SJSA1 (cell line): ENCODE measurements at regions not wholly inside any gene's neighbourhood (a gene's known extent, or its start where the extent isn't known, plus 50 kb on each side); places are given as distances from the start of the nearest gene placed in this dataset.
"Not testable (repeated sequence)": the region's sequence is repeated elsewhere in the genome, so short reads cannot be mapped to it uniquely, and the experiment has no call there.

ENCODE experiments used
- DNase-seq, 2 experiments: peaks; one replicate each; pipeline ENCODE4 v3.0.0-alpha.2; 2015 to 2020; ENCODE audit warnings: low spot score in 2 of 2, low read depth in 1 of 2
- H3K27ac ChIP-seq: fragments of 250-450 bp; sonication (Bioruptor Pico); 2 replicates; pipeline ENCODE4 v1.5.1; 2020; ENCODE audit warnings: mild to moderate bottlenecking, moderate library complexity
- H3K27me3 ChIP-seq: fragments of 250-450 bp; sonication (Bioruptor Pico); replicated peaks from 2 replicates; pipeline ENCODE4 v1.5.1; 2020; ENCODE audit warnings: mild to moderate bottlenecking, moderate library complexity
- H3K36me3 ChIP-seq: fragments of 250-450 bp; sonication (Bioruptor Pico); 2 replicates; pipeline ENCODE4 v1.5.1; 2020; ENCODE audit warnings: mild to moderate bottlenecking
- H3K4me1 ChIP-seq: fragments of 250-450 bp; sonication (Bioruptor Pico); replicated peaks from 2 replicates; pipeline ENCODE4 v1.6.1; 2021; ENCODE audit warnings: mild to moderate bottlenecking
- H3K4me3 ChIP-seq: fragments of 250-450 bp; sonication (Bioruptor Pico); 2 replicates; pipeline ENCODE4 v1.5.1; 2020; ENCODE audit warnings: mild to moderate bottlenecking
- H3K9me3 ChIP-seq: fragments of 250-450 bp; sonication (Bioruptor Pico); replicated peaks from 2 replicates; pipeline ENCODE4 v1.5.1; 2020; ENCODE audit warnings: mild to moderate bottlenecking

- H3K36me3 ChIP-seq: no peaks in the 10 kb centered on the region
- no peak overlapping the region for H3K4me3 ChIP-seq
- no peak for DNase-seq
- H3K4me1 ChIP-seq: peaks cover 19% of the 10 kb centered on the region
- 0 out of 2 replicates have a peak, but pooled peaks cover 3% of the 10 kb centered on the region for H3K9me3 ChIP-seq
- no peak overlapping the region for H3K27ac ChIP-seq
- H3K27me3 ChIP-seq: 0 out of 2 replicates have a peak, but pooled peaks cover 5% of the 10 kb centered on the region
Measured at GRCh38 chr20:25856256-25856884, 159.7 kb upstream of the ZNF337 start.

- H3K27me3 ChIP-seq, H3K36me3 ChIP-seq, DNase-seq, H3K4me3 ChIP-seq, H3K27ac ChIP-seq, H3K9me3 ChIP-seq: not testable (repeated sequence)
- H3K4me1 ChIP-seq: peaks cover 16% of the 10 kb centered on the region
Measured at GRCh38 chr20:25855451-25856156, 159.0 kb upstream of the ZNF337 start.

- not testable (repeated sequence) for H3K4me3 ChIP-seq, H3K36me3 ChIP-seq, H3K9me3 ChIP-seq, H3K27ac ChIP-seq, H3K27me3 ChIP-seq, DNase-seq
- H3K4me1 ChIP-seq: peaks cover 12% of the 10 kb centered on the region
Measured at GRCh38 chr20:25854666-25855065, 158.0 kb upstream of the ZNF337 start.

GRCh38 chr20:25853718-25854388, 157.2 kb upstream of the ZNF337 start:
- H3K27ac ChIP-seq: peak overlapping the region; percentile 31; the same call in 1 of the 2 replicates
- DNase-seq: peak; percentile 76 to 93

GRCh38 chr20:25852968-25853717, 156.5 kb upstream of the ZNF337 start:
- peak overlapping the region; percentile 46 for H3K4me3 ChIP-seq
- H3K4me1 ChIP-seq, H3K27ac ChIP-seq, H3K27me3 ChIP-seq, DNase-seq, H3K36me3 ChIP-seq, H3K9me3 ChIP-seq: not testable (repeated sequence)

More at GRCh38 chr20:25853718-25854388, 157.2 kb upstream of the ZNF337 start:
- not testable (repeated sequence) for H3K9me3 ChIP-seq, H3K36me3 ChIP-seq, H3K27me3 ChIP-seq
- Histone ChIP-seq H3K4me3 (peak overlapping the region; percentile 46), H3K4me1 (peaks cover 11% of the 10 kb centered on the region)

GRCh38 chr20:25850133-25850532, 153.5 kb upstream of the ZNF337 start:
- not testable (repeated sequence) for H3K9me3 ChIP-seq, H3K4me1 ChIP-seq, H3K4me3 ChIP-seq, H3K36me3 ChIP-seq, H3K27me3 ChIP-seq, H3K27ac ChIP-seq
- DNase-seq: peak in 1 of 2 experiments; percentile 11

GRCh38 chr20:25848222-25848621, 151.6 kb upstream of the ZNF337 start:
- peak in 1 of 2 experiments; percentile 25 for DNase-seq

GRCh38 chr20:25844640-25845039, 148.0 kb upstream of the ZNF337 start:
- H3K27me3 ChIP-seq, H3K4me3 ChIP-seq, H3K9me3 ChIP-seq, H3K27ac ChIP-seq, DNase-seq, H3K4me1 ChIP-seq, H3K36me3 ChIP-seq: not testable (repeated sequence)

More at GRCh38 chr20:25848222-25848621, 151.6 kb upstream of the ZNF337 start:
- Histone ChIP-seq H3K27me3 (no peaks in the 10 kb centered on the region), H3K27ac (no peak overlapping the region), H3K9me3 (no peaks in the 10 kb centered on the region), H3K36me3 (no peaks in the 10 kb centered on the region), H3K4me3 (no peak overlapping the region), H3K4me1 (no peaks in the 10 kb centered on the region)

GRCh38 chr20:25813511-25813910, 116.9 kb upstream of the ZNF337 start:
- H3K27me3 ChIP-seq, H3K27ac ChIP-seq, H3K9me3 ChIP-seq, H3K4me3 ChIP-seq, DNase-seq, H3K4me1 ChIP-seq, H3K36me3 ChIP-seq: not testable (repeated sequence)

GRCh38 chr20:25798174-25798993, 101.7 kb upstream of the ZNF337 start:
- not testable (repeated sequence) for DNase-seq, H3K4me1 ChIP-seq, H3K27ac ChIP-seq

GRCh38 chr20:25797062-25797461, 100.4 kb upstream of the ZNF337 start:
- H3K4me3 ChIP-seq, H3K27me3 ChIP-seq, H3K4me1 ChIP-seq: not testable (repeated sequence)

More at GRCh38 chr20:25798174-25798993, 101.7 kb upstream of the ZNF337 start:
- not testable (repeated sequence) for H3K9me3 ChIP-seq, H3K27me3 ChIP-seq, H3K36me3 ChIP-seq, H3K4me3 ChIP-seq

GRCh38 chr20:25777241-25777640, 80.6 kb upstream of the ZNF337 start:
- H3K9me3 ChIP-seq, H3K27ac ChIP-seq, DNase-seq, H3K36me3 ChIP-seq, H3K4me3 ChIP-seq, H3K4me1 ChIP-seq, H3K27me3 ChIP-seq: not testable (repeated sequence)

More at GRCh38 chr20:25797062-25797461, 100.4 kb upstream of the ZNF337 start:
- not testable (repeated sequence) for H3K27ac ChIP-seq, DNase-seq, H3K36me3 ChIP-seq, H3K9me3 ChIP-seq

- not testable (repeated sequence) for DNase-seq, H3K27ac ChIP-seq, H3K27me3 ChIP-seq, H3K9me3 ChIP-seq, H3K36me3 ChIP-seq, H3K4me3 ChIP-seq, H3K4me1 ChIP-seq
Measured at GRCh38 chr20:25774711-25775110, 78.1 kb upstream of the ZNF337 start.
